ENCODE measurements at regions not wholly inside any gene's neighbourhood (a gene's known extent, or its start where the extent isn't known, plus 50 kb on each side); places are given as distances from the start of the nearest gene placed in this dataset.

DNA sequence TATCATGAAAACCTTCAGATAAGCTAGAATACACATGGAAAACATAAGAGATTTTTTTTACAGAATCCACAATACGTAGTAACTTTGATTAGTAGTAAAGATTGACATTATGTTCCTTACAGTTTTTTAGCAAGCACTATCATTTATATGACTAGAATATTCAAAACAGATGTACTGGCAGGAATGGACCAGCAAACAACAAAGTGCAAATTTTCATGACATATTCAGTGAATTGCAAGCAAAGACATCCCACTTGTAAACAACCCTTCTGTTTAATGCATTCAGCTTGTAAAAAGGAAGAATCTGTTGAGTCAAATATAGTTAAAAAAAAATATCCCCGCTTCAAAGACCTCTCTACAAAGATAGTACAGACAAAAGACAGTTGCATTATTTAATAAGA, 403.7 kb upstream of the TRAM1L1 start:
- Histone ChIP-seq H3F3A (ENCODE audit: insufficient read depth, low read length, poor library complexity, severe bottlenecking) (no peaks in the 10 kb centered on the region), H2AFZ (ENCODE audit: low read depth, low read length) (no peak overlapping the region), H3K79me2 (replicated peaks; ENCODE audit: insufficient read depth, low read length) (no peaks in the 10 kb centered on the region), H3K27me3 (ENCODE audit: insufficient read depth, low read depth, low read length) (no peaks in the 10 kb centered on the region), H3K4me2 (ENCODE audit: low read length) (no peak overlapping the region), H3K36me3 (ENCODE audit: insufficient read depth, low read length) (no peaks in the 10 kb centered on the region), H4K20me1 (ENCODE audit: insufficient read depth) (no peaks in the 10 kb centered on the region), H3K4me3 (ENCODE audit: low read length) (no peak overlapping the region), H3K9me2 (ENCODE audit: insufficient read depth, low read length) (no peaks in the 10 kb centered on the region), H3K9ac (ENCODE audit: low read length) (no peak overlapping the region), H3K27ac (ENCODE audit: low read length) (no peak overlapping the region), H3K9me3 (ENCODE audit: low read length) (no peaks in the 10 kb centered on the region)
- TF ChIP-seq CTCF (IDR thresholded peaks at IDR 0.05; ENCODE audit: poor library complexity, severe bottlenecking), result no peak

DNA sequence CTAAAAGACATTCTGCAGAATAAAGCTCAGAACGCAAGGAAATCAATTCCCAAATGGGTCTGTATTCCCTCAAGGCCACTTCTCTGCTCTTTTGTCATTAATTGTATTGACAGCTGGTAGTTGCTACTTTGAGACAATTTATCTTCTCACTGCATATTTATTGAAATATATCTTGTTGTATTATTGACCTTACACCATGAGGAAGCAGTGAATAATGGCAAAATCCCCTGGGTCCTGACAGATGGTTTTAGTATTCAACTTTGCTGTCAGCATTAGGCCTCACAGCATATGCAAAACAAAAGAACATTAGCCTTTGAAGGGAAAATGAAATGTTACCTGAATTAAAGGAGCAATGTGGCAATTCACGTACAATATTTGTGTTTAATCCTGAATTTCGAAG, 406.1 kb upstream of the TRAM1L1 start:
- no peak for TF ChIP-seq RAD21 (conservative IDR thresholded peaks at IDR 0.05)
- TF ChIP-seq POLR2AphosphoS5 (IDR thresholded peaks at IDR 0.05), result peak; percentile 36
- no peak for TF ChIP-seq EZH2 (IDR thresholded peaks at IDR 0.05; ENCODE audit: borderline replicate concordance, insufficient read depth, low read length, poor library complexity, severe bottlenecking)
- TF ChIP-seq REST (IDR thresholded peaks at IDR 0.05; ENCODE audit: borderline replicate concordance), result no peak
- TF ChIP-seq EP300 (conservative IDR thresholded peaks at IDR 0.05; ENCODE audit: poor library complexity, severe bottlenecking), result peak; percentile 44
- TF ChIP-seq TAF1 (IDR thresholded peaks at IDR 0.05; ENCODE audit: low read depth), result no peak
- TF ChIP-seq SMC3 (conservative IDR thresholded peaks at IDR 0.05; ENCODE audit: poor library complexity), result no peak
- H3K27me3 ChIP-seq (ENCODE audit: insufficient read depth, low read depth, low read length), result no peaks in the 10 kb centered on the region

DNA sequence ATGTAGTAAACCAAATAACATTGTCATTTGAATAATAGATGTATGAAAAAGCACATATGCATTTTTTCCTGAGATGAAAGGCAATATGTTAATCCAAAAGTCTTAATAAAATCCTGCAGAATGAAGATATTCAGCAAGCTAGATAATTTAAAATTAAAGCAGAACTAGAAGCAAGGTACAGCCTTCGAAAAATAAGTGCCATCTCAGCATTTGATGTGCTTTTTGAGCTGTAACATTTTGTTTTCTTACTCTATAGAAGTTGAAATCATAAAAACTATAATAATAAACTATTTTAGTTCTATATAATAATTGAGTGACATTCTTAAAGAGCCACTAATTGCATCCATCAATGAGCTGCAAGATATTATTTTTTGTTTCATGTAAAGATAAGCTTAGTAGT, 410.4 kb upstream of the TRAM1L1 start:
- no peaks in the 10 kb centered on the region for H3K27me3 ChIP-seq (ENCODE audit: insufficient read depth, low read depth, low read length)
- H3K9ac ChIP-seq (ENCODE audit: low read length), result no peak overlapping the region
- no peak overlapping the region for H3K4me2 ChIP-seq (ENCODE audit: low read length)
- H4K20me1 ChIP-seq (ENCODE audit: insufficient read depth), result no peaks in the 10 kb centered on the region
- H3K9me3 ChIP-seq (ENCODE audit: low read length), result no peaks in the 10 kb centered on the region
- H3F3A ChIP-seq (ENCODE audit: insufficient read depth, low read length, poor library complexity, severe bottlenecking), result no peaks in the 10 kb centered on the region
- H3K9me2 ChIP-seq (ENCODE audit: insufficient read depth, low read length), result no peaks in the 10 kb centered on the region
- H2AFZ ChIP-seq (ENCODE audit: low read depth, low read length), result no peak overlapping the region
- TF ChIP-seq SMC3 (conservative IDR thresholded peaks at IDR 0.05; ENCODE audit: poor library complexity) (no peak), TAF1 (IDR thresholded peaks at IDR 0.05; ENCODE audit: low read depth) (no peak), EZH2 (IDR thresholded peaks at IDR 0.05; ENCODE audit: borderline replicate concordance, insufficient read depth, low read length, poor library complexity, severe bottlenecking) (no peak), CTCF (IDR thresholded peaks at IDR 0.05; ENCODE audit: poor library complexity, severe bottlenecking) (no peak), EP300 (conservative IDR thresholded peaks at IDR 0.05; ENCODE audit: poor library complexity, severe bottlenecking) (no peak), REST (IDR thresholded peaks at IDR 0.05; ENCODE audit: borderline replicate concordance) (no peak), POLR2AphosphoS5 (IDR thresholded peaks at IDR 0.05) (no peak), MXI1 (conservative IDR thresholded peaks at IDR 0.05; ENCODE audit: poor library complexity, severe bottlenecking) (no peak), RAD21 (conservative IDR thresholded peaks at IDR 0.05) (no peak)
- H3K79me2 ChIP-seq (replicated peaks; ENCODE audit: insufficient read depth, low read length), result no peaks in the 10 kb centered on the region
- H3K4me3 ChIP-seq (ENCODE audit: low read length), result no peak overlapping the region
- H3K27ac ChIP-seq (ENCODE audit: low read length), result no peak overlapping the region
- H3K36me3 ChIP-seq (ENCODE audit: insufficient read depth, low read length), result no peaks in the 10 kb centered on the region

More for the DNA sequence above, 406.1 kb upstream of the TRAM1L1 start:
- Histone ChIP-seq H3K27ac (ENCODE audit: low read length) (no peak overlapping the region), H3K9ac (ENCODE audit: low read length) (no peak overlapping the region), H3K36me3 (ENCODE audit: insufficient read depth, low read length) (no peaks in the 10 kb centered on the region), H3K9me3 (ENCODE audit: low read length) (no peaks in the 10 kb centered on the region), H3K9me2 (ENCODE audit: insufficient read depth, low read length) (no peaks in the 10 kb centered on the region), H2AFZ (ENCODE audit: low read depth, low read length) (no peak overlapping the region), H3K79me2 (replicated peaks; ENCODE audit: insufficient read depth, low read length) (no peaks in the 10 kb centered on the region), H4K20me1 (ENCODE audit: insufficient read depth) (no peaks in the 10 kb centered on the region), H3K4me2 (ENCODE audit: low read length) (peak overlapping the region; percentile 17), H3K4me3 (ENCODE audit: low read length) (no peak overlapping the region), H3F3A (ENCODE audit: insufficient read depth, low read length, poor library complexity, severe bottlenecking) (no peaks in the 10 kb centered on the region)
